MCF 10A (cell line): ENCODE measurements at regions not wholly inside any gene's neighbourhood (a gene's known extent, or its start where the extent isn't known, plus 50 kb on each side); places are given as distances from the start of the nearest gene placed in this dataset.

Experiments used
- BruUV-seq: library from RNA; stranded (reverse); fragments of 400-500 nt; replicated peaks from 2 replicates; lab custom pipeline; 2021; lab: Mats Ljungman, UMichigan
- CTCF ChIA-PET: fragments of 300-600 bp; sonication (Branson Sonifier 250); formaldehyde crosslinking; extraction: SDS; loops from one replicate; lab custom pipeline; 2021; ENCODE audit warnings: antibody characterized with exemption, inconsistent platforms; lab: Yijun Ruan, JAX
- POLR2A ChIA-PET: fragments of 300-600, 350-650 bp; sonication (Branson Sonifier 250); formaldehyde crosslinking; extraction: SDS; loops from one replicate; lab custom pipeline; 2020; ENCODE audit warnings: antibody characterized with exemption, inconsistent platforms; lab: Yijun Ruan, JAX
- DNase-seq: peaks from one replicate; pipeline ENCODE4 v3.0.0-alpha.2; 2018; ENCODE audit not compliant: unreplicated experiment
- H3K27ac Mint-ChIP-seq: one replicate; pipeline ENCODE4 v1.8.0; 2022; ENCODE audit warnings: mild to moderate bottlenecking, low read depth, mixed read lengths; ENCODE audit not compliant: unreplicated experiment
- H3K27me3 Mint-ChIP-seq: one replicate; pipeline ENCODE4 v1.8.0; 2022; ENCODE audit warnings: mixed read lengths; ENCODE audit not compliant: insufficient read depth, unreplicated experiment
- H3K36me3 Mint-ChIP-seq: one replicate; pipeline ENCODE4 v1.8.0; 2022; ENCODE audit warnings: mild to moderate bottlenecking, moderate library complexity, mixed read lengths; ENCODE audit not compliant: insufficient read depth, unreplicated experiment
- H3K4me1 Mint-ChIP-seq: one replicate; pipeline ENCODE4 v1.8.0; 2022; ENCODE audit warnings: mixed read lengths; ENCODE audit not compliant: insufficient read depth, unreplicated experiment
- H3K4me3 Mint-ChIP-seq: one replicate; pipeline ENCODE4 v1.8.0; 2022; ENCODE audit warnings: mild to moderate bottlenecking, moderate library complexity, mixed read lengths; ENCODE audit not compliant: unreplicated experiment
- H3K9me3 Mint-ChIP-seq: one replicate; pipeline ENCODE4 v1.8.0; 2022; ENCODE audit warnings: mixed read lengths; ENCODE audit not compliant: unreplicated experiment
- intact Hi-C: fragments of 100-400 bp; cut with micrococcal nuclease; formaldehyde crosslinking; loops from 2 replicates; pipeline ENCODE4 v1.14.1; 2022
- TF ChIP-seq, protein P1 (sequence below): fragments of 200-600 bp; IDR thresholded peaks from one replicate; pipeline ENCODE4 v1.8.0; 2022; ENCODE audit warnings: antibody characterized with exemption, mild to moderate bottlenecking; ENCODE audit not compliant: unreplicated experiment

DNA sequence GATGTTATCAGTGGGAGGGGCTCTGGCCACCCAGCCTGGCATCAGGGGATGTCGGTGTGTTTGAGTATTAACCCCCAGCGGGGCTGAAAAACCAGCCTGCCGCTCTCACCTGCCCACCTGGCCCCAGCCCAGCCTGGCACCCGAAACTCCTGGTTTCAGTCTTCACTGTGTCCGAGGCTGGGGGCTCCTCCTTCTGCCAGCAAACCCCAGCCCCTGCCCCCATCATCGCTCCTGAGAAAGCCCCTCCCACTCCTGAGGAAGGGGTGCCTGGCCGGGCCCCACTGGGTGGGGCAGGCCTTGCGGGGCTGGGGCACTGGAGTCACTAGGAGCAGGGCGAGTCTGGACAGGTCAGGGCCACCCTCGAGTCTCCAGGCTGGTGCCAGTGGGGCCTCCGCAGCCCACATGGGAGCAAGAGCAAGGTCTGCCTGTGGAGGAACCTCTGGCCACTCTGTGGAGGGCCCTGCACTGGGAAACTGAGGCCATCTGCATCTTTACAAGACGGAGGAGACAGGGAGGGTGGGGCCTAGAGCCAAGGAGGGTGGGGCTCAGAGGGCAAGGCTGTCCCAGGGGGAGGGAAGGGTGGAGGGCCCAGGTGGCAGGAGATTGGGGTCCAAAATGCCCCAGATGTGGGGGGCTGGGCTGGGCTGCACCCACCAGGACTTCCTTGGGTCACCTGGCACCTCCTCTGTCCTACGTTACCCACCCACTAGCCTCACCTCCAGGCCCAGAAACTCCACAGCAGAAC lies 51.5 kb upstream of the NOTCH1 start:
- Mint-ChIP-seq H3K27me3 (peaks cover 22% of the 10 kb centered on the region), H3K4me3 (no peak overlapping the region), H3K27ac (no peak overlapping the region), H3K9me3 (no peaks in the 10 kb centered on the region), H3K36me3 (no peaks in the 10 kb centered on the region), H3K4me1 (peaks cover 14% of the 10 kb centered on the region)
- POLR2A ChIA-PET: no interaction called here
- CTCF ChIA-PET: interaction anchor here (0.7 kb wide), 1 partner anchor 47 kb away, joined by 3 read pairs; no protein-coding TSS in a partner anchor
- intact Hi-C loops: no loop called here
- BruUV-seq: no TSS peak
- peak; percentile 21 for DNase-seq
- TF ChIP-seq, protein P1, sequence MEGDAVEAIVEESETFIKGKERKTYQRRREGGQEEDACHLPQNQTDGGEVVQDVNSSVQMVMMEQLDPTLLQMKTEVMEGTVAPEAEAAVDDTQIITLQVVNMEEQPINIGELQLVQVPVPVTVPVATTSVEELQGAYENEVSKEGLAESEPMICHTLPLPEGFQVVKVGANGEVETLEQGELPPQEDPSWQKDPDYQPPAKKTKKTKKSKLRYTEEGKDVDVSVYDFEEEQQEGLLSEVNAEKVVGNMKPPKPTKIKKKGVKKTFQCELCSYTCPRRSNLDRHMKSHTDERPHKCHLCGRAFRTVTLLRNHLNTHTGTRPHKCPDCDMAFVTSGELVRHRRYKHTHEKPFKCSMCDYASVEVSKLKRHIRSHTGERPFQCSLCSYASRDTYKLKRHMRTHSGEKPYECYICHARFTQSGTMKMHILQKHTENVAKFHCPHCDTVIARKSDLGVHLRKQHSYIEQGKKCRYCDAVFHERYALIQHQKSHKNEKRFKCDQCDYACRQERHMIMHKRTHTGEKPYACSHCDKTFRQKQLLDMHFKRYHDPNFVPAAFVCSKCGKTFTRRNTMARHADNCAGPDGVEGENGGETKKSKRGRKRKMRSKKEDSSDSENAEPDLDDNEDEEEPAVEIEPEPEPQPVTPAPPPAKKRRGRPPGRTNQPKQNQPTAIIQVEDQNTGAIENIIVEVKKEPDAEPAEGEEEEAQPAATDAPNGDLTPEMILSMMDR: no peak

DNA sequence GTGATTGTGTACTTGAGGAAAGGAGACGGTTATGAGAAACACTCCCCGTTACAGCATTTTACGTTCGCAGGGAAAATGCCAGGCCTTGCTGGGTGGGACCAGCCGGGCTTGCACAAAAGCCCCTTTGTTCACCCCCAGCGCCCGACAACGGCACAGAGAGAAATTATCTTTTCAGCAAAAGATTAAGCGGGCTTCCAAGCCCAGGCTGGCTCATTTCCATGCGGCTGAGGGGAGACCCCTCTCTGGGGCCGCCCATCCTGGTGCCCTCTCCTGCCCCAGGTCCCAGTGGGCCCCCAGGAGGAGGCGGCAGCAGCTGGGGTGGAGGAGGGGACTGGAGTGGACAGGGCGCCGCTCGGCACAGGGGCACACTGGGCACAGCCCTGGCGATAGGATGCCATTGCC lies 50.8 kb upstream of the NOTCH1 start:
- CTCF ChIA-PET: no interaction called here
- BruUV-seq: no TSS peak
- Mint-ChIP-seq H3K4me3 (no peak overlapping the region), H3K4me1 (peaks cover 9% of the 10 kb centered on the region), H3K9me3 (no peaks in the 10 kb centered on the region), H3K36me3 (no peaks in the 10 kb centered on the region), H3K27me3 (peaks cover 28% of the 10 kb centered on the region), H3K27ac (no peak overlapping the region)
- no peak for DNase-seq
- intact Hi-C loops: no loop called here
- POLR2A ChIA-PET: no interaction called here
- TF ChIP-seq, protein P1: no peak

DNA sequence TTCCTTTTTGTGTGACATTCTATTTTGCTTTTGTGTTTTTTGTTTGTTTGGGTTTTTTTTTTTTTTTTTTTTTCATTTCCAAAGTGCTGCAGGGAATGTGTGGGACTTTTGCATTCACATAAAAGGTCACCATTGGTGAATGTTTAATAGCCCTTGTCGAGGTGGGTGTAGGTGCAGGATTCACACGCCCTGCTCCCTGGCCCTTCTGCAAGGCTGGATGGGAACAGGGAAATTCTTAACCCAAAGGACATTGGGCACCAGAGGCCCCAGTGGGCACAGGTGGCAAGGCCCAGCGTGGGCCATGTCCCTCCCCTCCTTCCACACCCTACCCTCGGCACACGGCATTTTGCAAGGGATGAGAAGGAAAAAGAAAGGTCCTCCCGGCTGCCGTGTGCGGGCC lies 50.4 kb upstream of the NOTCH1 start:
- no peak overlapping the region for H3K27ac Mint-ChIP-seq
- peaks cover 8% of the 10 kb centered on the region for H3K4me1 Mint-ChIP-seq
- H3K9me3 Mint-ChIP-seq: no peaks in the 10 kb centered on the region
- ChIA-PET POLR2A (interaction anchor here (0.7 kb wide), 1 partner anchor 34 kb away, joined by 3 read pairs; no protein-coding TSS in a partner anchor), CTCF (no interaction called here)
- no peaks in the 10 kb centered on the region for H3K36me3 Mint-ChIP-seq
- intact Hi-C loops: no loop called here
- TF ChIP-seq, protein P1: no peak
- BruUV-seq: no TSS peak
- no peak overlapping the region for H3K4me3 Mint-ChIP-seq
- peaks cover 28% of the 10 kb centered on the region for H3K27me3 Mint-ChIP-seq
- no peak for DNase-seq

- peaks cover 28% of the 10 kb centered on the region for H3K27me3 Mint-ChIP-seq
- no TSS peak for BruUV-seq
- POLR2A ChIA-PET: interaction anchor here (0.7 kb wide), 1 partner anchor 34 kb away, joined by 3 read pairs; no protein-coding TSS in a partner anchor
- TF ChIP-seq, protein P1: no peak
- H3K4me3 Mint-ChIP-seq: no peak overlapping the region
- H3K9me3 Mint-ChIP-seq: no peaks in the 10 kb centered on the region
- DNase-seq: no peak
- H3K27ac Mint-ChIP-seq: no peak overlapping the region
- peaks cover under 1% of the 10 kb centered on the region for H3K4me1 Mint-ChIP-seq
- H3K36me3 Mint-ChIP-seq: no peaks in the 10 kb centered on the region
- intact Hi-C loops: no loop called here
- CTCF ChIA-PET: no interaction called here
These were observed 49.7 kb upstream of the NOTCH1 start for GRCh38 chr9:136595245-136596153.
